H1 (cell line): ENCODE measurements at regions not wholly inside any gene's neighbourhood (a gene's known extent, or its start where the extent isn't known, plus 50 kb on each side); places are given as distances from the start of the nearest gene placed in this dataset.

Experiments used
- CTCF ChIA-PET: fragments of 300-600 bp; sonication (Branson Sonifier 250); formaldehyde crosslinking; loops from one replicate; lab custom pipeline; 2021; ENCODE audit not compliant: partially characterized antibody; lab: Charles Lee
- POLR2A ChIA-PET: fragments of 300-600 bp; sonication (Branson Sonifier 250); formaldehyde crosslinking; loops from one replicate; lab custom pipeline; 2021; ENCODE audit warnings: inconsistent platforms; ENCODE audit not compliant: partially characterized antibody; lab: Charles Lee
- DNase-seq, 2 experiments: peaks; one replicate each; pipeline versions ENCODE4 v3.0.0 to v3.0.0-alpha.2; 2010 to 2022; ENCODE audit warnings: low spot score in 2 of 2, low read depth in 1 of 2, mixed read lengths in 1 of 2
- FAIRE-seq: peaks from 2 replicates; lab custom pipeline; 2011; peaks lifted over from hg19 to GRCh38; lab: Jason Lieb, UNC
- H2AFZ ChIP-seq: 2 replicates; pipeline ENCODE4 v1.8.1; 2012; ENCODE audit warnings: low read length, inconsistent platforms
- H2AK5ac ChIP-seq: 2 replicates; pipeline ENCODE4 v1.6.1; 2013; ENCODE audit warnings: low read depth, low read length
- H2BK120ac ChIP-seq: replicated peaks from 2 replicates; pipeline ENCODE3; 2013; ENCODE audit warnings: low read depth, low read length, inconsistent platforms
- H2BK12ac ChIP-seq: 2 replicates; pipeline ENCODE4 v1.6.1; 2013; ENCODE audit warnings: low read depth, low read length
- H2BK15ac ChIP-seq: 2 replicates; pipeline ENCODE4 v1.6.1; 2013; ENCODE audit warnings: low read length
- H2BK20ac ChIP-seq: 2 replicates; pipeline ENCODE4 v1.6.1; 2013; ENCODE audit warnings: low read length
- H2BK5ac ChIP-seq: 2 replicates; pipeline ENCODE4 v1.6.1; 2013; ENCODE audit warnings: low read depth, low read length
- H3K14ac ChIP-seq: 2 replicates; pipeline ENCODE4 v1.6.1; 2013; ENCODE audit warnings: inconsistent platforms; ENCODE audit not compliant: insufficient read length
- H3K18ac ChIP-seq: 2 replicates; pipeline ENCODE4 v1.6.1; 2013; ENCODE audit warnings: low read length; ENCODE audit errors: extremely low read depth
- H3K23ac ChIP-seq: 2 replicates; pipeline ENCODE4 v1.6.1; 2013; ENCODE audit warnings: inconsistent platforms; ENCODE audit not compliant: insufficient read length
- H3K23me2 ChIP-seq: 2 replicates; pipeline ENCODE4 v1.6.1; 2013; ENCODE audit warnings: low read depth, low read length
- H3K27ac ChIP-seq: 2 replicates; pipeline ENCODE4 v1.6.1; 2011; ENCODE audit warnings: low read depth, low read length, inconsistent platforms
- H3K27me3 ChIP-seq, 4 experiments: replicated peaks in 1 of 4; 1 replicate in 1 of 4; 2 replicates in 3 of 4; pipeline versions ENCODE4 v1.6.1 to v1.8.1; 2011 to 2013; ENCODE audit warnings: low read length in 3 of 4, mild to moderate bottlenecking in 3 of 4, inconsistent platforms in 2 of 4, mixed read lengths in 2 of 4, moderate library complexity in 1 of 4; ENCODE audit not compliant: control insufficient read depth in 3 of 4, insufficient read depth in 3 of 4; ENCODE audit errors: extremely low read depth in 1 of 4
- H3K36me3 ChIP-seq, 4 experiments: 2 replicates each; pipeline versions ENCODE4 v1.6.1 to v1.8.1; 2011 to 2013; ENCODE audit warnings: mild to moderate bottlenecking in 4 of 4, low read length in 3 of 4, moderate library complexity in 2 of 4, control low read depth in 1 of 4, inconsistent platforms in 1 of 4; ENCODE audit not compliant: insufficient read depth in 4 of 4, control insufficient read depth in 2 of 4
- H3K4ac ChIP-seq: replicated peaks from 2 replicates; pipeline ENCODE3; 2013; ENCODE audit warnings: low read length, low read depth, mixed read lengths, inconsistent platforms; ENCODE audit not compliant: insufficient read length
- H3K4me1 ChIP-seq, 4 experiments: replicated peaks in 1 of 4; 1 replicate in 1 of 4; 2 replicates in 3 of 4; pipeline versions ENCODE4 v1.6.1 to v1.8.1; 2011 to 2013; ENCODE audit warnings: low read length in 3 of 4, inconsistent platforms in 2 of 4, mixed read lengths in 1 of 4; ENCODE audit not compliant: insufficient read depth in 4 of 4, control insufficient read depth in 3 of 4
- H3K4me2 ChIP-seq, 2 experiments: 2 replicates each; pipeline versions ENCODE4 v1.6.1 to v1.8.1; 2011 to 2013; ENCODE audit warnings: low read depth in 2 of 2, low read length in 2 of 2, control low read depth in 1 of 2, inconsistent platforms in 1 of 2, mild to moderate bottlenecking in 1 of 2; ENCODE audit not compliant: insufficient read depth in 1 of 2
- H3K4me3 ChIP-seq, 4 experiments: fragments of 200-600, 300-600 bp in 1 of 4; sonication (generic), shearing (Covaris generic), sonication (Bioruptor Twin) in 1 of 4; 2 replicates each; pipeline versions ENCODE4 v1.5.1 to v1.8.1; 2011 to 2016; ENCODE audit warnings: low read length in 4 of 4, low read depth in 3 of 4, control low read depth in 2 of 4, inconsistent platforms in 2 of 4, mild to moderate bottlenecking in 2 of 4, mixed read lengths in 1 of 4, moderate library complexity in 1 of 4; ENCODE audit not compliant: insufficient read depth in 2 of 4; ENCODE audit errors: extremely low read depth in 1 of 4
- H3K56ac ChIP-seq: replicated peaks from 2 replicates; pipeline ENCODE3; 2013; ENCODE audit warnings: low read depth, mild to moderate bottlenecking, mixed read lengths, low read length, inconsistent platforms; ENCODE audit not compliant: insufficient read length
- H3K79me1 ChIP-seq: 2 replicates; pipeline ENCODE4 v1.6.1; 2013; ENCODE audit warnings: low read depth, low read length, control low read depth
- H3K79me2 ChIP-seq, 2 experiments: 2 replicates each; pipeline versions ENCODE4 v1.6.1 to v1.8.1; 2012 to 2013; ENCODE audit warnings: low read length in 2 of 2, mild to moderate bottlenecking in 2 of 2, inconsistent platforms in 1 of 2; ENCODE audit not compliant: insufficient read depth in 2 of 2, control insufficient read depth in 1 of 2
- H3K9ac ChIP-seq, 4 experiments: replicated peaks in 1 of 4; 1 replicate in 1 of 4; 2 replicates in 3 of 4; pipeline versions ENCODE4 v1.6.1 to v1.8.1; 2011 to 2013; ENCODE audit warnings: low read depth in 3 of 4, low read length in 3 of 4, control low read depth in 2 of 4, mild to moderate bottlenecking in 2 of 4, moderate library complexity in 2 of 4, inconsistent platforms in 1 of 4; ENCODE audit errors: extremely low read depth in 1 of 4
- H3K9me3 ChIP-seq, 2 experiments: 2 replicates each; pipeline versions ENCODE4 v1.6.1 to v1.8.1; 2012 to 2013; ENCODE audit warnings: mild to moderate bottlenecking in 2 of 2, moderate library complexity in 2 of 2, control low read depth in 1 of 2, inconsistent platforms in 1 of 2, low read depth in 1 of 2, low read length in 1 of 2, mixed read lengths in 1 of 2; ENCODE audit not compliant: insufficient read depth in 2 of 2
- H4K20me1 ChIP-seq, 2 experiments: replicated peaks in 1 of 2; 2 replicates each; pipeline versions ENCODE3 to v1.8.1; 2011 to 2013; ENCODE audit warnings: inconsistent platforms in 2 of 2, low read length in 2 of 2, mild to moderate bottlenecking in 1 of 2; ENCODE audit not compliant: insufficient read depth in 2 of 2, control insufficient read depth in 1 of 2
- H4K5ac ChIP-seq: 2 replicates; pipeline ENCODE4 v1.6.1; 2013; ENCODE audit warnings: low read length, low read depth, mixed read lengths, inconsistent platforms; ENCODE audit not compliant: insufficient read length
- H4K8ac ChIP-seq: 2 replicates; pipeline ENCODE4 v1.8.0; 2013; ENCODE audit warnings: mild to moderate bottlenecking, moderate library complexity, low read length, inconsistent platforms; ENCODE audit not compliant: insufficient read depth; ENCODE audit errors: extremely low read depth
- H4K91ac ChIP-seq: replicated peaks from 2 replicates; pipeline ENCODE3; 2013; ENCODE audit warnings: low read length, mixed read lengths, inconsistent platforms; ENCODE audit not compliant: insufficient read length
- RXRA ChIP-seq: IDR thresholded peaks from 2 replicates; pipeline ENCODE4 v1.6.1; 2011; ENCODE audit warnings: low read depth, mild to moderate bottlenecking, low read length, moderate library complexity; ENCODE audit not compliant: insufficient read depth
- WGBS, 2 experiments: shearing (Covaris generic) in 1 of 2; methylation state at CpG; one replicate each; pipeline versions ENCODE4 v1.1.6 to v1.1.7; 2013 to 2015; ENCODE audit warnings: low lambda C conversion rate in 2 of 2, mixed read lengths in 2 of 2, inconsistent platforms in 1 of 2, low coverage in 1 of 2, missing lambda C conversion rate in 1 of 2; ENCODE audit not compliant: insufficient replicate concordance in 2 of 2, insufficient coverage in 1 of 2, insufficient read length in 1 of 2; ENCODE audit errors: extremely low coverage in 1 of 2, missing lambda C conversion rate in 1 of 2; 5-methylcytosine and 5-hydroxymethylcytosine counted together

DNA sequence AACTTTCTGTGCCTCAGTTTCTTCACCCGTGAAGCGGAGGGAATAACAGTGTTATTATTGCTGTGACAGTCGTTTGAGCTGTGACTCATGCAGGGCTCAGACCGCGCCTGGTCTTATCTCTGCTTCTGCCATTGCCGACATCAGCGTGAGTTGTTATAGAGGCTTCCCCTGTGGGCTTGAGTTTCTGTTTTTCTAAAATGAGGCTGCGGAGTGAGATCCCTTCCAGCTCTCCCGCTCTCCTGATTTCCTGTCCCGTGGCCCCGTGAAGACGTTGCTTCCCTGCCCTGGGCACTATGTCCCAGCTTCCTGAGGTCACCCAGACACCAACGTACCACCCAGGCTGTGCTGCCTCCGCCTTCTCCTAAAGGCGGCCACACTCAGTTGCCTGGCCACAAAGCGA is 278.5 kb downstream of the BMP7 start:
- CTCF ChIA-PET, result interaction anchor here (0.7 to 3.1 kb wide), 6 partner anchors 10 to 438 kb away, joined by 3 to 18 read pairs (median 4); no protein-coding TSS in a partner anchor
- no peaks in the 10 kb centered on the region for H3K36me3 ChIP-seq
- 89% methylated on average over 16 of the region's 16 CpGs; no CpG with 5 or more reads in 1 of the 2 experiments for WGBS, 2 experiments
- POLR2A ChIA-PET, result no interaction called here
- no peak overlapping the region for H2BK15ac ChIP-seq
- no peak overlapping the region for H3K4me3 ChIP-seq
- H3K4me2 ChIP-seq, result no peak overlapping the region
- no peak overlapping the region for H4K8ac ChIP-seq
- no peak overlapping the region for H2AFZ ChIP-seq
- no peaks in the 10 kb centered on the region for H3K79me1 ChIP-seq
- H3K18ac ChIP-seq, result no peak overlapping the region
- H3K9ac ChIP-seq, result no peak overlapping the region
- no peaks in the 10 kb centered on the region; a peak in 1 of 7 replicates for H3K27me3 ChIP-seq
- no peak overlapping the region for H4K91ac ChIP-seq
- H4K5ac ChIP-seq, result no peak overlapping the region
- H3K23ac ChIP-seq, result no peak overlapping the region
- H3K4ac ChIP-seq, result no peak overlapping the region
- peaks cover 0 to 4% (median 0%) of the 10 kb centered on the region in 4 experiments; a peak in 1 of 7 replicates for H3K4me1 ChIP-seq
- H3K56ac ChIP-seq, result no peak overlapping the region
- no peaks in the 10 kb centered on the region for H4K20me1 ChIP-seq
- no peak overlapping the region for H2BK20ac ChIP-seq
- H2BK12ac ChIP-seq, result no peak overlapping the region
- H3K79me2 ChIP-seq, result no peaks in the 10 kb centered on the region
- no peak overlapping the region for H3K27ac ChIP-seq
- H2AK5ac ChIP-seq, result no peak overlapping the region
- no peak overlapping the region for H3K14ac ChIP-seq
- no peak for TF ChIP-seq RXRA
- FAIRE-seq (no peak), DNase-seq (no peak)
- peaks cover 0 to 4% of the 10 kb centered on the region in 2 experiments; a peak in 2 of 4 replicates for H3K9me3 ChIP-seq
- H3K23me2 ChIP-seq, result no peaks in the 10 kb centered on the region
- H2BK5ac ChIP-seq, result no peak overlapping the region
- no peak overlapping the region for H2BK120ac ChIP-seq
